ENCODE measurements at regions not wholly inside any gene's neighbourhood (a gene's known extent, or its start where the extent isn't known, plus 50 kb on each side); places are given as distances from the start of the nearest gene placed in this dataset.
A peak's percentile ranks its signal among the peaks of the same experiment; 100 is the strongest.

DNA sequence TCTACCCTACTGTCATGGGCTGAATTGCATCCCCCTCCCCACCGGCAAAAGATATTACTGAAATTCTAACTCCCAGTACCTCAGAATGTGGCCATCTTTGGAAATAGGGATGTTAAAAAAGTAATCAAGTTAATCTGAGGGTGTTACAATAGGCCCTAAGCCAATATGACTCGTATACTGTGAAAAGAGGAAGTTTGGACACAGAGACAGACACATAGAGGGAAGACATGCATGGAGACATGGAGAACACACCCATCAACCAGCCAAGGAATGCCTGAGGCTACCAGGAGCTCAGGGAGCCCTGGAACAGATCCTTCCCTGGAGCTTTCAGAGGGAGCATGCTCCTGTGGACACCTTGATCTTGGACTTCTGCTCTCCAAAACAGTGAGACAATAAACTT lies 138.2 kb upstream of the ADO start:
- Histone ChIP-seq H3K27ac (ENCODE audit: low read depth, low read length) (no peak overlapping the region), H3K4me1 (ENCODE audit: insufficient read depth, low read length) (no peaks in the 10 kb centered on the region)
- TF ChIP-seq, protein P1, sequence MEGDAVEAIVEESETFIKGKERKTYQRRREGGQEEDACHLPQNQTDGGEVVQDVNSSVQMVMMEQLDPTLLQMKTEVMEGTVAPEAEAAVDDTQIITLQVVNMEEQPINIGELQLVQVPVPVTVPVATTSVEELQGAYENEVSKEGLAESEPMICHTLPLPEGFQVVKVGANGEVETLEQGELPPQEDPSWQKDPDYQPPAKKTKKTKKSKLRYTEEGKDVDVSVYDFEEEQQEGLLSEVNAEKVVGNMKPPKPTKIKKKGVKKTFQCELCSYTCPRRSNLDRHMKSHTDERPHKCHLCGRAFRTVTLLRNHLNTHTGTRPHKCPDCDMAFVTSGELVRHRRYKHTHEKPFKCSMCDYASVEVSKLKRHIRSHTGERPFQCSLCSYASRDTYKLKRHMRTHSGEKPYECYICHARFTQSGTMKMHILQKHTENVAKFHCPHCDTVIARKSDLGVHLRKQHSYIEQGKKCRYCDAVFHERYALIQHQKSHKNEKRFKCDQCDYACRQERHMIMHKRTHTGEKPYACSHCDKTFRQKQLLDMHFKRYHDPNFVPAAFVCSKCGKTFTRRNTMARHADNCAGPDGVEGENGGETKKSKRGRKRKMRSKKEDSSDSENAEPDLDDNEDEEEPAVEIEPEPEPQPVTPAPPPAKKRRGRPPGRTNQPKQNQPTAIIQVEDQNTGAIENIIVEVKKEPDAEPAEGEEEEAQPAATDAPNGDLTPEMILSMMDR (IDR thresholded peaks at IDR 0.05; ENCODE audit: extremely low read depth, low read depth, low read length), result no peak

DNA sequence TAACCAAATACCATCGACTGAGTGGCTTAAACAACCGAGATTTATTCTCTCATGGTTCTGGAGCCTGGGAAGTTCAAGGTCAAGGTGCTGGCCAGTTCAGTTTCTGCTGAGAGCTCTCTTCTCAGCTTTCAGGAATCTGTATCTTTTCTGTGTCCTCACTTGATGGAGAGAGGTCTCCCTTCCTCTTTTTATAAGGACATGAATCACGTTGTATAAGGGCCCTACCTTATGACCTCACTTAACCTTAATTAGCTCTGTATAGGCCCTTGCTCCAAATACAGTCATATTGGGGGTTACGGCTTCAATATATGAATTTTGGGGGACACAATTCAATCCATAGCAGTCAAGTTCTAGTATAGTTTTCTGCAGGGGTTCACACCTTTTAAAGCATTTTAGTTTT lies 135.2 kb upstream of the ADO start:
- Histone ChIP-seq H4K20me1 (ENCODE audit: insufficient read depth, low read length) (no peaks in the 10 kb centered on the region), H3K4me1 (ENCODE audit: insufficient read depth, low read length) (no peaks in the 10 kb centered on the region), H3K4me3 (ENCODE audit: insufficient read depth, low read length) (no peak overlapping the region), H3K36me3 (ENCODE audit: insufficient read depth, low read length) (no peaks in the 10 kb centered on the region), H3K4me2 (ENCODE audit: insufficient read depth, low read length) (no peak overlapping the region), H3K27me3 (ENCODE audit: insufficient read depth, low read length) (peaks cover 28% of the 10 kb centered on the region), H3K27ac (ENCODE audit: low read depth, low read length) (no peak overlapping the region), H2AFZ (ENCODE audit: low read length) (no peak overlapping the region), H3K79me2 (ENCODE audit: insufficient read depth, low read length) (no peaks in the 10 kb centered on the region), H3K9me3 (ENCODE audit: low read depth, low read length) (no peaks in the 10 kb centered on the region)
- DNase-seq (ENCODE audit: insufficient read length, low spot score, missing footprints), result no peak
- TF ChIP-seq, protein P1 (IDR thresholded peaks at IDR 0.05; ENCODE audit: extremely low read depth, low read depth, low read length), result no peak

More for the DNA sequence above, 138.2 kb upstream of the ADO start:
- DNase-seq (ENCODE audit: insufficient read length, low spot score, missing footprints), result no peak
- H2AFZ ChIP-seq (ENCODE audit: low read length), result no peak overlapping the region
- no peaks in the 10 kb centered on the region for H3K9me3 ChIP-seq (ENCODE audit: low read depth, low read length)
- peaks cover 28% of the 10 kb centered on the region for H3K27me3 ChIP-seq (ENCODE audit: insufficient read depth, low read length)
- no peak overlapping the region for H3K4me3 ChIP-seq (ENCODE audit: insufficient read depth, low read length)
- no peaks in the 10 kb centered on the region for H4K20me1 ChIP-seq (ENCODE audit: insufficient read depth, low read length)
- H3K36me3 ChIP-seq (ENCODE audit: insufficient read depth, low read length), result no peaks in the 10 kb centered on the region
- H3K79me2 ChIP-seq (ENCODE audit: insufficient read depth, low read length), result no peaks in the 10 kb centered on the region
- H3K4me2 ChIP-seq (ENCODE audit: insufficient read depth, low read length), result no peak overlapping the region

DNA sequence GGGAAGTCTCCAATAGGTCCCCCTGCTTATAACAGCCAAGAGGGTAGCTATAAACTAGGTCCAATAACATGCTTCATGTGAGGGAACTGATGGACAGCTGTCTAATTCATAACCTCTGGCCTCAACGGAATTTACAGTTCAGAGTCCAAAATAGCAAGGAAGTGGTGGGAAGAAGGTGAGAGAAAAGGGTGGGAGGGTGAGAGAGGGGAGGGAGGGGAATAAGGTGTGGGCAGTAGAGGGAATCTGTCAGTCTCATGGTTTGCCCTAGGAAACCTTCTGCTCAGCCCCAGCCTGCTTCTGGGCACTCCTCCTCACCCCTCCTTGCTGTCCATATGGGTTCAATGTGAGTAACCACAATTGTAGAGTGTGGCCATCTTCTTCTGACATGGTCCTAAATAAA lies 133.4 kb upstream of the ADO start:
- Histone ChIP-seq H3K27ac (ENCODE audit: low read depth, low read length) (no peak overlapping the region), H3K4me1 (ENCODE audit: insufficient read depth, low read length) (no peaks in the 10 kb centered on the region), H4K20me1 (ENCODE audit: insufficient read depth, low read length) (no peaks in the 10 kb centered on the region), H3K4me2 (ENCODE audit: insufficient read depth, low read length) (no peak overlapping the region), H3K27me3 (ENCODE audit: insufficient read depth, low read length) (peaks cover 20% of the 10 kb centered on the region), H3K4me3 (ENCODE audit: insufficient read depth, low read length) (no peak overlapping the region), H3K9me3 (ENCODE audit: low read depth, low read length) (no peaks in the 10 kb centered on the region), H2AFZ (ENCODE audit: low read length) (no peak overlapping the region), H3K79me2 (ENCODE audit: insufficient read depth, low read length) (no peaks in the 10 kb centered on the region), H3K36me3 (ENCODE audit: insufficient read depth, low read length) (no peaks in the 10 kb centered on the region)
- TF ChIP-seq, protein P1 (IDR thresholded peaks at IDR 0.05; ENCODE audit: extremely low read depth, low read depth, low read length), result no peak
- no peak for DNase-seq (ENCODE audit: insufficient read length, low spot score, missing footprints)

DNA sequence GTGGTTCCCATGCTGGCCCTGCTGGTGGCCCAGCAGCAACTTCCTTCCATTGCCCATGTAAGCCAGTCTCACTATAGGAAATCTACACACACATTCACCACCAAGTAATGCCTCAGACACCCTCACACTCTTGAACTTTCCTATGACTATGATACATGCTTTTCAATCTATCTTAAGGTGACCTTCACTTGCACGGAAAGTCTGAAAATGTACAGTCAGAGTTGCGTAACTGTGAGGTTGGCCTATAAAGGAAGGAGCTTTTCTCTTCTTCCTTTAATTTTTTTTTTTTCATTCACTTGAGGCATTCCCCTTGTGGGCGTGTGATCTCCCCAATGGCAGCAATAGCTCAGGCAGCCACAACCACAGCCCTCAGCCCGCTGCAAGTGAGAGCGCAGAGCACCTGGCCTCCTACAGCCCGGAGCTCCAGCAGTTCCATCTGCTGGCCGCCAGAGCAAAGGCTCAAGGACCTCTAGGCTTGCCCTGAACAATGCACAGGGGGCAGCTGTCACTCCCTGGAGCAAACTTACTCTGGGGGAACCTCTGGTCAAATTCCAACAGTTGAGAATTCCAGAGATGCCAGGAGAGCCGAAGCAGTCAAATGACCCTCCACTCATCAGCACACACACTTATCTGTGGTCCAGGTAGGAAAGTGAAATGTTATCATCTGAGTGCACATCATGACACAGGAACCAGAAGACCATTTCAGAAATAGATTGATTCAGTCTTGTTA lies 123.1 kb upstream of the ADO start:
- no peak overlapping the region for H2AFZ ChIP-seq (ENCODE audit: low read length)
- H3K4me3 ChIP-seq (ENCODE audit: insufficient read depth, low read length), result no peak overlapping the region
- H3K27me3 ChIP-seq (ENCODE audit: insufficient read depth, low read length), result no peaks in the 10 kb centered on the region
- H3K36me3 ChIP-seq (ENCODE audit: insufficient read depth, low read length), result no peaks in the 10 kb centered on the region
- H3K79me2 ChIP-seq (ENCODE audit: insufficient read depth, low read length), result no peaks in the 10 kb centered on the region
- no peak overlapping the region for H3K4me2 ChIP-seq (ENCODE audit: insufficient read depth, low read length)
- H3K27ac ChIP-seq (ENCODE audit: low read depth, low read length), result no peak overlapping the region
- no peaks in the 10 kb centered on the region for H3K9me3 ChIP-seq (ENCODE audit: low read depth, low read length)
- TF ChIP-seq, protein P1 (IDR thresholded peaks at IDR 0.05; ENCODE audit: extremely low read depth, low read depth, low read length), result no peak
- no peaks in the 10 kb centered on the region for H3K4me1 ChIP-seq (ENCODE audit: insufficient read depth, low read length)
- peak; percentile 69 for DNase-seq (ENCODE audit: insufficient read length, low spot score, missing footprints)
- no peaks in the 10 kb centered on the region for H4K20me1 ChIP-seq (ENCODE audit: insufficient read depth, low read length)
